Karpas-422 (cell line): ENCODE measurements at regions not wholly inside any gene's neighbourhood (a gene's known extent, or its start where the extent isn't known, plus 50 kb on each side); places are given as distances from the start of the nearest gene placed in this dataset.

Experiments
- DNase-seq: peaks from one replicate; pipeline ENCODE4 v3.0.0-alpha.2; 2015
- H2AFZ ChIP-seq: fragments of 200-600 bp; sonication (generic); 2 replicates; pipeline ENCODE4 v1.6.1; 2014; ENCODE audit warnings: antibody characterized with exemption, low read length, mixed read lengths
- H3K27ac ChIP-seq: fragments of 200-600 bp; sonication (generic); 2 replicates; pipeline ENCODE4 v1.5.1; 2014; ENCODE audit warnings: mild to moderate bottlenecking, low read length, moderate library complexity
- H3K27me3 ChIP-seq: fragments of 200-600 bp; sonication (generic); 2 replicates; pipeline ENCODE4 v1.6.1; 2014; ENCODE audit warnings: low read length, mixed read lengths
- H3K36me3 ChIP-seq: fragments of 200-600 bp; sonication (generic); 2 replicates; pipeline ENCODE4 v1.6.1; 2014; ENCODE audit warnings: low read length, mixed read lengths; ENCODE audit not compliant: insufficient read depth
- H3K4me1 ChIP-seq: fragments of 200-600 bp; sonication (generic); 2 replicates; pipeline ENCODE4 v1.6.1; 2014; ENCODE audit warnings: mild to moderate bottlenecking, low read length, mixed read lengths
- H3K4me2 ChIP-seq: fragments of 200-600 bp; sonication (generic); 2 replicates; pipeline ENCODE4 v1.6.1; 2014; ENCODE audit warnings: low read length, low read depth, mild to moderate bottlenecking; ENCODE audit not compliant: poor library complexity, severe bottlenecking
- H3K4me3 ChIP-seq: fragments of 200-600 bp; sonication (generic); 2 replicates; pipeline ENCODE4 v1.5.1; 2014; ENCODE audit warnings: mild to moderate bottlenecking, antibody characterized with exemption, low read length, mixed read lengths
- H3K79me2 ChIP-seq: fragments of 200-600 bp; sonication (generic); 2 replicates; pipeline ENCODE4 v1.6.1; 2014; ENCODE audit warnings: mild to moderate bottlenecking, low read length, mixed read lengths
- H3K9ac ChIP-seq: fragments of 200-600 bp; sonication (generic); 2 replicates; pipeline ENCODE4 v1.6.0; 2014; ENCODE audit warnings: low read length
- H3K9me2 ChIP-seq: fragments of 200-600 bp; sonication (generic), shearing (Covaris generic); replicated peaks from 2 replicates; pipeline ENCODE4 v1.6.0; 2014; ENCODE audit warnings: mild to moderate bottlenecking, low read length, moderate library complexity; ENCODE audit not compliant: insufficient read depth
- H3K9me3 ChIP-seq: fragments of 300-700, 200-600 bp; sonication (generic); 2 replicates; pipeline ENCODE4 v1.6.1; 2014; ENCODE audit warnings: low read length, mixed read lengths
- H4K20me1 ChIP-seq: fragments of 200-600 bp; sonication (generic); 2 replicates; pipeline ENCODE4 v1.6.1; 2014; ENCODE audit warnings: mild to moderate bottlenecking, antibody characterized with exemption, low read length, low read depth; ENCODE audit not compliant: insufficient read depth

DNA sequence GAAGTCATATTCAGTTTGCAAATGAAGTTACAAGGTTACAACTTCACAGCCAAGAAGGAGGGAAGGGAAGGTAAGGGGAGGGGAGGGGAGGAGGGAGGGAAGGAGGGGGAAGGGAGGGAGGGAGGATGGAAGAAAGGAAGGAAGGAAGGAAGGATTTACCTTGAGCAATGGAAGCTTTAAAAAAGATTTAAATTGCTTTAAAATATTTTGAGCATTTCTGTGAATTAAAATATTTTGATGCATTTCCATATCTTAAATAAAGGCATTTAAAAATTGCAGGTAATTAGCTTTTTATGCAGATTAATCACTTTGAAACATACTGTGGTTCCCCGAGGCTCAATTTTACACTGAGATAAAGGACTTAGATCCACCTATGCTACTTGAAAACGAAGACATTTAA is 618.0 kb downstream of the TFAP2A start:
- no peaks in the 10 kb centered on the region for H3K4me1 ChIP-seq
- no peaks in the 10 kb centered on the region for H3K9me2 ChIP-seq
- no peak for DNase-seq
- no peak overlapping the region for H2AFZ ChIP-seq
- no peaks in the 10 kb centered on the region for H4K20me1 ChIP-seq
- no peak overlapping the region for H3K9ac ChIP-seq
- H3K27ac ChIP-seq, result no peak overlapping the region
- no peaks in the 10 kb centered on the region for H3K9me3 ChIP-seq
- H3K4me2 ChIP-seq, result no peak overlapping the region
- no peaks in the 10 kb centered on the region for H3K27me3 ChIP-seq
- no peaks in the 10 kb centered on the region for H3K79me2 ChIP-seq
- no peak overlapping the region for H3K4me3 ChIP-seq
- H3K36me3 ChIP-seq, result no peaks in the 10 kb centered on the region

DNA sequence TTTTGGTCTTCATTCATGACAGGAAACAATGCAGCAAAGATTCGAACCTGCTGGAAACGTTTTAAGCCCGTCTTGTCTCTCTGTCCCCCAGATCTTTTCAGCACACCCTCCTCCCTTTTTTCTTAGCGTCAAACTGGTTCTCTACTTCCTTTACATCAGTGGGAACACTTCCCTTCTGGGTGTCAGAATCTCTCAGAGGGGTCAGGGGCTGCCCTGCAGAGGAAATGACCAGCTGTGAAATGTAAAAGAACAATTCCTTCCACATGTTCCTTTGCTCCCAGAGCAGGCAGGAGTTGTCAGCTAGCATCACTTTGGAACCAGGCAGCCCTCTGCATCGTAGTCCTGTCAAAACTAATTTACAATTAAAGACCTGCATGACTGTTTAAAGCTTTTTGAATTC is 619.0 kb downstream of the TFAP2A start:
- no peaks in the 10 kb centered on the region for H3K9me3 ChIP-seq
- H3K4me2 ChIP-seq, result no peak overlapping the region
- H3K36me3 ChIP-seq, result no peaks in the 10 kb centered on the region
- no peak overlapping the region for H3K27ac ChIP-seq
- no peak overlapping the region for H3K9ac ChIP-seq
- DNase-seq, result no peak
- H3K79me2 ChIP-seq, result no peaks in the 10 kb centered on the region
- H4K20me1 ChIP-seq, result no peaks in the 10 kb centered on the region
- no peaks in the 10 kb centered on the region for H3K9me2 ChIP-seq
- no peaks in the 10 kb centered on the region for H3K4me1 ChIP-seq
- H2AFZ ChIP-seq, result no peak overlapping the region
- no peak overlapping the region for H3K4me3 ChIP-seq
- H3K27me3 ChIP-seq, result no peaks in the 10 kb centered on the region

DNA sequence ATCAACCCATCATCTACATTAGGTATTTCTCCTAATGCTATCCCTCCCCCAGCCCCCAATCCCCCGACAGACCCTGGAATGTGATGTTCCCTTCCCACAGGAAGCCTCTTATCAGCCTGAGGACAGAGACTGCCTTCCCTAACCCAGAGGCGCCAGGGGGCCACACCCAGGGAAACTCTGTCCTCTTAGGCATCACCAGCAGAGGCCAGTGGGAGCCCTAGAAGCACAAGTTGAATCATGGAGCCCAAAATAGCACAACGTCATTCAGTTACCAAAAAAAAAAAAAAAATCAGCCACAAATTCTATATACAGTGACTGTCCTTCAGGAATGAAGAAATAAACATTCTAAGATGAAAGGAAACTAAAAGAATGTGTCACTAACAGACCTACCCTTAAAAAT is 625.7 kb downstream of the TFAP2A start:
- Histone ChIP-seq H4K20me1 (no peaks in the 10 kb centered on the region), H3K4me3 (no peak overlapping the region), H3K9ac (no peak overlapping the region), H3K9me3 (no peaks in the 10 kb centered on the region), H3K27ac (no peak overlapping the region), H2AFZ (no peak overlapping the region), H3K79me2 (no peaks in the 10 kb centered on the region), H3K27me3 (no peaks in the 10 kb centered on the region), H3K4me1 (no peaks in the 10 kb centered on the region), H3K4me2 (no peak overlapping the region), H3K9me2 (no peaks in the 10 kb centered on the region), H3K36me3 (no peaks in the 10 kb centered on the region)
- no peak for DNase-seq

DNA sequence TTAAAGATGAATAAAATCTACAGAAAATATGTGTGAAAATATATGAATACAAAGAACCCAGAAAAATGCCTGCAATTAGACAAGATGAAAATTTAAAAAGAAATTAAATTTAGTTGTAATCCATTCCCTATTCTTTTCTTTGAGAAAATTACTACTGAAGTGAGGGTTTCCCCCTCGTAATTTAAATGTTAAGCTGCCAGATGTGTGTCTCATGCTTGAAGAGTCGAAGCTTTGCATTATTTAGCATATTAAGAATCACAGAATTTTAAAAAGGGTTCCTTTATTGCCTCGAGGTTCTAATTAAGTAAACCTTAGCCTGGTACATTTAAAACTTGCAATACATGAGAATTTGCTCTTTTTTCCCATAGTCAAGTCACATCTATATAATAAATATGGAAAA is 630.1 kb downstream of the TFAP2A start:
- H3K27ac ChIP-seq, result no peak overlapping the region
- H3K27me3 ChIP-seq, result no peaks in the 10 kb centered on the region
- H3K9me3 ChIP-seq, result no peaks in the 10 kb centered on the region
- no peak overlapping the region for H2AFZ ChIP-seq
- H3K36me3 ChIP-seq, result no peaks in the 10 kb centered on the region
- DNase-seq, result no peak
- H3K4me3 ChIP-seq, result no peak overlapping the region
- 0 out of 2 replicates have a peak, but pooled peaks cover 3% of the 10 kb centered on the region for H3K9me2 ChIP-seq
- no peaks in the 10 kb centered on the region for H3K79me2 ChIP-seq
- no peaks in the 10 kb centered on the region for H4K20me1 ChIP-seq
- H3K4me2 ChIP-seq, result no peak overlapping the region
- no peaks in the 10 kb centered on the region for H3K4me1 ChIP-seq
- no peak overlapping the region for H3K9ac ChIP-seq

DNA sequence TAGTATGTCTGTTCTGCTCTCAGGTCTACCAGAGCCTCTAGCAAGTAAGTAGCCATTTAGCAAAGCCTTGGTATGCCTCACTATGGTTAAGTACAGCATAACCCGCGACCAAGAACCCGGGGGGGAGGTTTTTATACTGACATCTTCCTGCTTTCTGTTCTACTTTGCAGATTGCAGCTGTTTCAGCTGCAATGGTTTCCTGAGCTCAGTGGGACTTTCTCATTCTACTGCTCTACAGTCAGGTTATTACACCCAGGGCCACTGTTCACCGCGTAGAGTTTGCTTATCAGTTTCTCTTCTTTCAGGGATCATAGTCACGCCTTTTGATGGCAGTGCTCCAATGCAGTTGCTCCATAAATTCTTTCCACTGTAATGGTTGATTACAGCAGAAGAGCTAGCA is 631.3 kb downstream of the TFAP2A start:
- Histone ChIP-seq H3K4me2 (no peak overlapping the region), H3K27me3 (no peaks in the 10 kb centered on the region), H2AFZ (no peak overlapping the region), H3K4me1 (no peaks in the 10 kb centered on the region), H3K27ac (no peak overlapping the region), H3K9ac (no peak overlapping the region), H3K79me2 (no peaks in the 10 kb centered on the region), H3K9me2 (0 out of 2 replicates have a peak, but pooled peaks cover 3% of the 10 kb centered on the region), H4K20me1 (no peaks in the 10 kb centered on the region), H3K36me3 (no peaks in the 10 kb centered on the region), H3K4me3 (no peak overlapping the region), H3K9me3 (no peaks in the 10 kb centered on the region)
- DNase-seq, result no peak

DNA sequence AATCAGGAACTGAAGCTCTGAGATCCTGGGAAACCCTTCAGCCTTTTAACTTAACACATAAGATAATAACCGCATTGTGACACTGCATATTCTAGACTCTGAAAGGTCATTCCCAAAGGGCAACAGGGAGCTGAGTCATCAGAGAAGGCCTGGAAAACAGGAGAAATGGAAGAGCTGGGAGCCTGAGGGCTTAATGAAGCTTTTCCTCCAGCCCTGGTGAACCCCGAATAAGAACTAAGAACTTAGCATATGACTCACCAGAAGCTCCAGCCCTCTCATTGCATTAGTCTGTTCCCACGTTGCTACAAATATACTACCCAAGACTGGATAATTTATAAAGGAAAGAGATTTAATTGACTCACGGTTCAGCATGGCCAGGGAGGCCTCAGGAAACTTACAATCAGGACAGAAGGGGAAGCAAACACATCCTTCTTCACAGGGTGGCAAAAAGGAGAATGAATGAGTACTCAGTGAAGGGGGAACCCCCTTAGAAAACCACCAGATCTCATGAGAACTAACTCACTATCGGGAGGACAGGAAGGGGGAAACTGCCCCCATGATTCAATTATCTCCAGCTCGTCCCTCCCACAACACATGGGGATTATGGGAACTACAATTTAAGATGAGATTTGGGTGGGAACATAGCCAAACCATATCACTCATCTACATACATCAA is 648.5 kb downstream of the TFAP2A start:
- H3K27me3 ChIP-seq, result no peaks in the 10 kb centered on the region
- no peaks in the 10 kb centered on the region for H3K4me1 ChIP-seq
- DNase-seq, result no peak
- H3K79me2 ChIP-seq, result no peaks in the 10 kb centered on the region
- no peak overlapping the region for H3K4me2 ChIP-seq
- no peaks in the 10 kb centered on the region for H4K20me1 ChIP-seq
- H3K9me3 ChIP-seq, result no peaks in the 10 kb centered on the region
- no peaks in the 10 kb centered on the region for H3K9me2 ChIP-seq
- no peak overlapping the region for H3K27ac ChIP-seq
- no peak overlapping the region for H3K9ac ChIP-seq
- no peak overlapping the region for H2AFZ ChIP-seq
- H3K4me3 ChIP-seq, result no peak overlapping the region
- H3K36me3 ChIP-seq, result no peaks in the 10 kb centered on the region

DNA sequence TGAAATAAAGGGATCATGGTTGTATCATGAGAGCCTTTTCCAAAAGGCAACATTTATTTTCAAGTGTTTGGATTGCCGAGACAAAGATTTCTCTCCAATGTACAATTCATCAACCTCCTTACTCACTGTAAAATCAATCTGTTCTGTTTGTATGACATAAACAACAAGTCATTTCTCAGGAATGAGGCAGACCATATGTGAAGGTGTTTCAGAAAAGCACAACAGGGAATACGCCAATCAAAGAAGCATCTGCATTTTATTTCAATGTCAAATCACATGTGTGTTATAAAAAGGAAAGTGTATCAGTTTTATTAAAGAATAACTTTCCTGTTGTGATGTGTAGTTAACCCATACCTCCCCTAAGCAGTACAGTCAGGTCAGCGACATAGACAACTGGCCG is 653.7 kb downstream of the TFAP2A start:
- Histone ChIP-seq H2AFZ (no peak overlapping the region), H3K4me1 (no peaks in the 10 kb centered on the region), H3K9me3 (no peaks in the 10 kb centered on the region), H4K20me1 (no peaks in the 10 kb centered on the region), H3K9me2 (no peaks in the 10 kb centered on the region; the same call in 1 of the 2 replicates), H3K27me3 (no peaks in the 10 kb centered on the region), H3K79me2 (no peaks in the 10 kb centered on the region), H3K36me3 (no peaks in the 10 kb centered on the region), H3K4me3 (no peak overlapping the region), H3K9ac (no peak overlapping the region), H3K27ac (no peak overlapping the region), H3K4me2 (no peak overlapping the region)
- DNase-seq, result no peak

DNA sequence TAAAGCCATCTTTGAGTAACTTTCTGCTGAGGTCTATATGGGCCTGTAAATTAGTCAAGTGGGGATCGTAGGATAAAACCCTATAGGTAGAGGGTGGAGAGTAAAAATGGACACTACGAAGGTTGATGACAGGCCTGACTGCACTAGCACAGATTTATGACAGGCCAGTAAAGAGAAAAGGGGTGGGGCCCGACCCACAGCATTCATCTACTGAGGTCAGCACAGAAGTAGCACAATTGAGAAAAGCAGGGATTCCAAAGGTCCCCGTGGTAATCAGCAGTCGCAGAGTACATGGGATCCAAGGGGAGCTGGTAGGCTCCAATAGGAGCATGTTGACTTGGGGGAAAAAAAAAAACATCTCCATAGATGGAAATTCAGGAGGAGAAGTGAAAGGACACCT is 660.4 kb downstream of the TFAP2A start:
- H3K27ac ChIP-seq, result no peak overlapping the region
- H3K79me2 ChIP-seq, result no peaks in the 10 kb centered on the region
- no peaks in the 10 kb centered on the region for H3K9me3 ChIP-seq
- no peaks in the 10 kb centered on the region for H3K4me1 ChIP-seq
- DNase-seq, result no peak
- no peaks in the 10 kb centered on the region for H4K20me1 ChIP-seq
- no peak overlapping the region for H3K4me3 ChIP-seq
- H3K36me3 ChIP-seq, result no peaks in the 10 kb centered on the region
- no peak overlapping the region for H3K9ac ChIP-seq
- no peaks in the 10 kb centered on the region for H3K27me3 ChIP-seq
- H3K4me2 ChIP-seq, result no peak overlapping the region
- H3K9me2 ChIP-seq, result no peaks in the 10 kb centered on the region; the same call in none of the 2 replicates
- no peak overlapping the region for H2AFZ ChIP-seq
